H1 (cell line): ENCODE measurements at regions not wholly inside any gene's neighbourhood (a gene's known extent, or its start where the extent isn't known, plus 50 kb on each side); places are given as distances from the start of the nearest gene placed in this dataset.

Source experiments
- CTCF ChIA-PET: fragments of 300-600 bp; sonication (Branson Sonifier 250); formaldehyde crosslinking; loops from one replicate; lab custom pipeline; 2021; ENCODE audit not compliant: partially characterized antibody; lab: Charles Lee
- POLR2A ChIA-PET: fragments of 300-600 bp; sonication (Branson Sonifier 250); formaldehyde crosslinking; loops from one replicate; lab custom pipeline; 2021; ENCODE audit warnings: inconsistent platforms; ENCODE audit not compliant: partially characterized antibody; lab: Charles Lee
- DNase-seq, 2 experiments: peaks; one replicate each; pipeline versions ENCODE4 v3.0.0 to v3.0.0-alpha.2; 2010 to 2022; ENCODE audit warnings: low spot score in 2 of 2, low read depth in 1 of 2, mixed read lengths in 1 of 2
- FAIRE-seq: peaks from 2 replicates; lab custom pipeline; 2011; peaks lifted over from hg19 to GRCh38; lab: Jason Lieb, UNC
- H2AFZ ChIP-seq: 2 replicates; pipeline ENCODE4 v1.8.1; 2012; ENCODE audit warnings: low read length, inconsistent platforms
- H2AK5ac ChIP-seq: 2 replicates; pipeline ENCODE4 v1.6.1; 2013; ENCODE audit warnings: low read depth, low read length
- H2BK120ac ChIP-seq: replicated peaks from 2 replicates; pipeline ENCODE3; 2013; ENCODE audit warnings: low read depth, low read length, inconsistent platforms
- H2BK12ac ChIP-seq: 2 replicates; pipeline ENCODE4 v1.6.1; 2013; ENCODE audit warnings: low read depth, low read length
- H2BK15ac ChIP-seq: 2 replicates; pipeline ENCODE4 v1.6.1; 2013; ENCODE audit warnings: low read length
- H2BK20ac ChIP-seq: 2 replicates; pipeline ENCODE4 v1.6.1; 2013; ENCODE audit warnings: low read length
- H2BK5ac ChIP-seq: 2 replicates; pipeline ENCODE4 v1.6.1; 2013; ENCODE audit warnings: low read depth, low read length
- H3K14ac ChIP-seq: 2 replicates; pipeline ENCODE4 v1.6.1; 2013; ENCODE audit warnings: inconsistent platforms; ENCODE audit not compliant: insufficient read length
- H3K18ac ChIP-seq: 2 replicates; pipeline ENCODE4 v1.6.1; 2013; ENCODE audit warnings: low read length; ENCODE audit errors: extremely low read depth
- H3K23ac ChIP-seq: 2 replicates; pipeline ENCODE4 v1.6.1; 2013; ENCODE audit warnings: inconsistent platforms; ENCODE audit not compliant: insufficient read length
- H3K23me2 ChIP-seq: 2 replicates; pipeline ENCODE4 v1.6.1; 2013; ENCODE audit warnings: low read depth, low read length
- H3K27ac ChIP-seq: 2 replicates; pipeline ENCODE4 v1.6.1; 2011; ENCODE audit warnings: low read depth, low read length, inconsistent platforms
- H3K27me3 ChIP-seq, 4 experiments: replicated peaks in 1 of 4; 1 replicate in 1 of 4; 2 replicates in 3 of 4; pipeline versions ENCODE4 v1.6.1 to v1.8.1; 2011 to 2013; ENCODE audit warnings: low read length in 3 of 4, mild to moderate bottlenecking in 3 of 4, inconsistent platforms in 2 of 4, mixed read lengths in 2 of 4, moderate library complexity in 1 of 4; ENCODE audit not compliant: control insufficient read depth in 3 of 4, insufficient read depth in 3 of 4; ENCODE audit errors: extremely low read depth in 1 of 4
- H3K36me3 ChIP-seq, 4 experiments: 2 replicates each; pipeline versions ENCODE4 v1.6.1 to v1.8.1; 2011 to 2013; ENCODE audit warnings: mild to moderate bottlenecking in 4 of 4, low read length in 3 of 4, moderate library complexity in 2 of 4, control low read depth in 1 of 4, inconsistent platforms in 1 of 4; ENCODE audit not compliant: insufficient read depth in 4 of 4, control insufficient read depth in 2 of 4
- H3K4ac ChIP-seq: replicated peaks from 2 replicates; pipeline ENCODE3; 2013; ENCODE audit warnings: low read length, low read depth, mixed read lengths, inconsistent platforms; ENCODE audit not compliant: insufficient read length
- H3K4me1 ChIP-seq, 4 experiments: replicated peaks in 1 of 4; 1 replicate in 1 of 4; 2 replicates in 3 of 4; pipeline versions ENCODE4 v1.6.1 to v1.8.1; 2011 to 2013; ENCODE audit warnings: low read length in 3 of 4, inconsistent platforms in 2 of 4, mixed read lengths in 1 of 4; ENCODE audit not compliant: insufficient read depth in 4 of 4, control insufficient read depth in 3 of 4
- H3K4me2 ChIP-seq, 2 experiments: 2 replicates each; pipeline versions ENCODE4 v1.6.1 to v1.8.1; 2011 to 2013; ENCODE audit warnings: low read depth in 2 of 2, low read length in 2 of 2, control low read depth in 1 of 2, inconsistent platforms in 1 of 2, mild to moderate bottlenecking in 1 of 2; ENCODE audit not compliant: insufficient read depth in 1 of 2
- H3K4me3 ChIP-seq, 4 experiments: fragments of 200-600, 300-600 bp in 1 of 4; sonication (generic), shearing (Covaris generic), sonication (Bioruptor Twin) in 1 of 4; 2 replicates each; pipeline versions ENCODE4 v1.5.1 to v1.8.1; 2011 to 2016; ENCODE audit warnings: low read length in 4 of 4, low read depth in 3 of 4, control low read depth in 2 of 4, inconsistent platforms in 2 of 4, mild to moderate bottlenecking in 2 of 4, mixed read lengths in 1 of 4, moderate library complexity in 1 of 4; ENCODE audit not compliant: insufficient read depth in 2 of 4; ENCODE audit errors: extremely low read depth in 1 of 4
- H3K56ac ChIP-seq: replicated peaks from 2 replicates; pipeline ENCODE3; 2013; ENCODE audit warnings: low read depth, mild to moderate bottlenecking, mixed read lengths, low read length, inconsistent platforms; ENCODE audit not compliant: insufficient read length
- H3K79me1 ChIP-seq: 2 replicates; pipeline ENCODE4 v1.6.1; 2013; ENCODE audit warnings: low read depth, low read length, control low read depth
- H3K79me2 ChIP-seq, 2 experiments: 2 replicates each; pipeline versions ENCODE4 v1.6.1 to v1.8.1; 2012 to 2013; ENCODE audit warnings: low read length in 2 of 2, mild to moderate bottlenecking in 2 of 2, inconsistent platforms in 1 of 2; ENCODE audit not compliant: insufficient read depth in 2 of 2, control insufficient read depth in 1 of 2
- H3K9ac ChIP-seq, 4 experiments: replicated peaks in 1 of 4; 1 replicate in 1 of 4; 2 replicates in 3 of 4; pipeline versions ENCODE4 v1.6.1 to v1.8.1; 2011 to 2013; ENCODE audit warnings: low read depth in 3 of 4, low read length in 3 of 4, control low read depth in 2 of 4, mild to moderate bottlenecking in 2 of 4, moderate library complexity in 2 of 4, inconsistent platforms in 1 of 4; ENCODE audit errors: extremely low read depth in 1 of 4
- H3K9me3 ChIP-seq, 2 experiments: 2 replicates each; pipeline versions ENCODE4 v1.6.1 to v1.8.1; 2012 to 2013; ENCODE audit warnings: mild to moderate bottlenecking in 2 of 2, moderate library complexity in 2 of 2, control low read depth in 1 of 2, inconsistent platforms in 1 of 2, low read depth in 1 of 2, low read length in 1 of 2, mixed read lengths in 1 of 2; ENCODE audit not compliant: insufficient read depth in 2 of 2
- H4K20me1 ChIP-seq, 2 experiments: replicated peaks in 1 of 2; 2 replicates each; pipeline versions ENCODE3 to v1.8.1; 2011 to 2013; ENCODE audit warnings: inconsistent platforms in 2 of 2, low read length in 2 of 2, mild to moderate bottlenecking in 1 of 2; ENCODE audit not compliant: insufficient read depth in 2 of 2, control insufficient read depth in 1 of 2
- H4K5ac ChIP-seq: 2 replicates; pipeline ENCODE4 v1.6.1; 2013; ENCODE audit warnings: low read length, low read depth, mixed read lengths, inconsistent platforms; ENCODE audit not compliant: insufficient read length
- H4K8ac ChIP-seq: 2 replicates; pipeline ENCODE4 v1.8.0; 2013; ENCODE audit warnings: mild to moderate bottlenecking, moderate library complexity, low read length, inconsistent platforms; ENCODE audit not compliant: insufficient read depth; ENCODE audit errors: extremely low read depth
- H4K91ac ChIP-seq: replicated peaks from 2 replicates; pipeline ENCODE3; 2013; ENCODE audit warnings: low read length, mixed read lengths, inconsistent platforms; ENCODE audit not compliant: insufficient read length
- CTCF ChIP-seq, 3 experiments: IDR thresholded peaks; 1 replicate in 2 of 3; 2 replicates in 1 of 3; pipeline versions ENCODE4 v1.5.1 to v1.6.1; 2011; ENCODE audit warnings: low read length in 3 of 3, mild to moderate bottlenecking in 3 of 3, inconsistent platforms in 2 of 3, low read depth in 1 of 3, moderate library complexity in 1 of 3; ENCODE audit not compliant: insufficient read depth in 1 of 3; ENCODE audit errors: control extremely low read depth in 1 of 3
- KDM4A ChIP-seq: IDR thresholded peaks from one replicate; pipeline ENCODE4 v1.7.1; 2012; ENCODE audit warnings: low read depth, mild to moderate bottlenecking, moderate library complexity, low read length, inconsistent platforms; ENCODE audit not compliant: severe bottlenecking
- RAD21 ChIP-seq, 2 experiments: IDR thresholded peaks in 1 of 2; conservative IDR thresholded peaks in 1 of 2; 2 replicates each; pipeline ENCODE4 v1.6.1; 2011; ENCODE audit warnings: low read depth in 2 of 2, low read length in 2 of 2, improper control_type of control experiment in 1 of 2, inconsistent platforms in 1 of 2, mild to moderate bottlenecking in 1 of 2, moderate library complexity in 1 of 2
- WGBS, 2 experiments: shearing (Covaris generic) in 1 of 2; methylation state at CpG; one replicate each; pipeline versions ENCODE4 v1.1.6 to v1.1.7; 2013 to 2015; ENCODE audit warnings: low lambda C conversion rate in 2 of 2, mixed read lengths in 2 of 2, inconsistent platforms in 1 of 2, low coverage in 1 of 2, missing lambda C conversion rate in 1 of 2; ENCODE audit not compliant: insufficient replicate concordance in 2 of 2, insufficient coverage in 1 of 2, insufficient read length in 1 of 2; ENCODE audit errors: extremely low coverage in 1 of 2, missing lambda C conversion rate in 1 of 2; 5-methylcytosine and 5-hydroxymethylcytosine counted together

DNA sequence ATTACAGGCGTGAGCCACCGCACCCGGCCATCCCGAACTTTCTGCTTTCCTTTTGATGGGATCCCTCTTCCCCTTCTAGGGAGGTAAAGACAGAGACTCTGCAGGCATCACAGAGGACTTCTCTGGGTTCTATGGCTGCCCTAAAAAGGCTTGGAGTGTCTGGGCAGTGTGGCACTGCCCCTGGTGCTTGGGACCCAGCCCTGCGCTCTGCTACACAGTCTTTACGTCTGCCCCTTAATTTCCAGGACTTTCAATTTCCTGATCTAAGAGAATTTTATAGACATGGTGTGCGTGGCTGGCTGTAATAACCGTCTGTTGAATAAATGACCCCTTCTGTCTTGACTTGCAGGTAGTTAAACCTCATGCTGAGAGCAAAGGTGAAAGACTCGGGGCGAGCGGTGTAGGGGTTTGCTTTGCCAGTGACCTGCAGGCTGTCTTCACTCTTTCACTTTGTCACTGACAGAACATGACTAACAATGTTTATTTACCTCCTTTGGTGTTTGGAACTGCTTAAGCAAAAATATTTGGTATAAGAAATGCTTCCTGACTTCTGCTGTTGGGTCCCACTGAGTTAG, 110.9 kb upstream of the MAP1LC3B2 start:
- H2BK20ac ChIP-seq: no peak overlapping the region
- H3K27ac ChIP-seq: no peak overlapping the region
- H4K8ac ChIP-seq: no peak overlapping the region
- H3K14ac ChIP-seq: no peak overlapping the region
- H3K4ac ChIP-seq: no peak overlapping the region
- no peak overlapping the region for H2BK15ac ChIP-seq
- no peak overlapping the region for H2AFZ ChIP-seq
- H3K23ac ChIP-seq: no peak overlapping the region
- no peak overlapping the region for H2BK5ac ChIP-seq
- no peak overlapping the region for H4K5ac ChIP-seq
- H3K36me3 ChIP-seq: no peaks in the 10 kb centered on the region
- no peak overlapping the region for H2BK12ac ChIP-seq
- H3K79me2 ChIP-seq: no peaks in the 10 kb centered on the region
- H3K79me1 ChIP-seq: no peaks in the 10 kb centered on the region
- H4K20me1 ChIP-seq: no peaks in the 10 kb centered on the region
- POLR2A ChIA-PET: no interaction called here
- no peak overlapping the region for H4K91ac ChIP-seq
- no peak overlapping the region for H2AK5ac ChIP-seq
- no peak overlapping the region for H3K56ac ChIP-seq
- no peak for DNase-seq
- TF ChIP-seq CTCF (IDR thresholded peaks at IDR 0.05; ENCODE audit: control extremely low read depth in 1 of 3, insufficient read depth in 1 of 3, low read depth in 1 of 3, low read length in 3 of 3) (peak; percentile 22 to 50 (median 40); a peak in 3 of 4 replicates), KDM4A (no peak), RAD21 (IDR thresholded peaks at IDR 0.05 in 1 of 2, conservative IDR thresholded peaks at IDR 0.05 in 1 of 2; ENCODE audit: low read depth in 2 of 2, low read length in 2 of 2) (peak; percentile 49 to 63)
- TF ChIP-seq, all 59 proteins: peak for 2
- CTCF ChIA-PET: interaction anchor here (1.7 kb wide), 1 partner anchor 12 kb away, joined by 8 read pairs; no protein-coding TSS in a partner anchor
- FAIRE-seq: no peak
- H3K23me2 ChIP-seq: no peaks in the 10 kb centered on the region
- H3K27me3 ChIP-seq: no peaks in the 10 kb centered on the region
- H3K4me2 ChIP-seq: no peak overlapping the region
- no peak overlapping the region for H3K4me3 ChIP-seq
- no peak overlapping the region for H2BK120ac ChIP-seq
- no peaks in the 10 kb centered on the region for H3K9me3 ChIP-seq
- H3K4me1 ChIP-seq: no peaks in the 10 kb centered on the region
- WGBS, 2 experiments: 88% methylated on average over 11 of the region's 11 CpGs; no CpG with 5 or more reads in 1 of the 2 experiments
- no peak overlapping the region for H3K18ac ChIP-seq
- no peak overlapping the region for H3K9ac ChIP-seq
